ENCODE measurements at regions not wholly inside any gene's neighbourhood (a gene's known extent, or its start where the extent isn't known, plus 50 kb on each side); places are given as distances from the start of the nearest gene placed in this dataset.
"Not testable (repeated sequence)": the region's sequence is repeated elsewhere in the genome, so short reads cannot be mapped to it uniquely, and the experiment has no call there.

DNA sequence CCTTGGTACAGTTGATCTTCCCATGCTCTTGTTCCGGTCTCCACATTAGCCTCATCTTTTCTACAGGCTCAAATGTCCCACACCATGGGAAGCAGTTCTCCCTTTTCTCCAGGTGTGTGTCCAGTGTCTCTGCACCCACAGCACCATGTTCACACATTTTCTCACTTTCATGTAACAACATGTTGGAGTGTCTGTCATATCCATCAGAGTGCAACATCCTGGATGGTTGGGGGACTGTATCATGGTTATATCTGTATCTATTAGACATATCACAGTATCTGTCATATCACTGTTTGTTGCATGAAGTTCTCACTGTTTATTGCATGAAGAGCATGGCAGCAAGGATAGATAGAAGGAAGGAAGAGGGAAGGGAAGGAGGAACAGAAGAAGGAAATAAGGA is 635.6 kb downstream of the EPM2A start:
- no peak for DNase-seq (ENCODE audit: low read depth)

DNA sequence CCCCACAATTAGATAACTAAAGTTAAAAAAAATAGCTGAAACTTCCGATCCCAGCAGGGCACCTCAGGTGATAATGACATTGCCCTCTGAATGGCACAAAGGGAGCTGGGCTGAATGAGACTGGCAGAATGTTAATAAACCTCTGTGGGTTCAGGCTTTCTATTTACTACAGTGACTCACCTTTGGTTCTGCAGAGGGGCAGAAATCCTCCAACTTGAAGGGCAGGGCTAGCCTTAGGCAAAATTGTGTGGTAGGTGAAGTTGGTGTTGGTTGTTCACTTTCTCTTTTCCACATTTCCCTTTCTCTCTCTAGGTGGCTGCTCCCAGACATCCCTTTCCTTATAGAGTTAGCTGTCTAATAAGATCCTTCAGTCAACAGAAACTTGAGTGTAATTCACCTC is 625.2 kb downstream of the EPM2A start:
- peak; percentile 85 for DNase-seq (ENCODE audit: low read depth)

DNA sequence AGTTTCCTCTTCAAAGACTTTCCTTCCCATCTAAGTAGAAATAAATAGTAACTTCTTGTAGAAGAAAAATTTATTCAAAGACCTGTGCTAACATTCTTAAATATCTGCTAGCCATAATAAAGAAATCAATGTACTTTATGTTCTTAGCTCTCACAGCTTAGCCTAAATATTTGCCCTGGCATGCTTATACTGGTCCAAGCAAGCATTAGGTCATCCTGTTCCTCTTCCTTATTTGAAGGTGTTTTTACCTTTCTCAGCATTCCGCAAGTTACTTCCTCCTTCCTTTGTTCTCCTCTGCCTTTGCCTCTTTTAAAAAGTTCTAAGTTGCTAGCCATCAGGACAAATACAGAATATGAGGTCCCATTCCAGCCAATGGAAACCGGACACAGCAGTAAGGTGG is 623.9 kb downstream of the EPM2A start:
- DNase-seq (ENCODE audit: low read depth): not testable (repeated sequence)

DNA sequence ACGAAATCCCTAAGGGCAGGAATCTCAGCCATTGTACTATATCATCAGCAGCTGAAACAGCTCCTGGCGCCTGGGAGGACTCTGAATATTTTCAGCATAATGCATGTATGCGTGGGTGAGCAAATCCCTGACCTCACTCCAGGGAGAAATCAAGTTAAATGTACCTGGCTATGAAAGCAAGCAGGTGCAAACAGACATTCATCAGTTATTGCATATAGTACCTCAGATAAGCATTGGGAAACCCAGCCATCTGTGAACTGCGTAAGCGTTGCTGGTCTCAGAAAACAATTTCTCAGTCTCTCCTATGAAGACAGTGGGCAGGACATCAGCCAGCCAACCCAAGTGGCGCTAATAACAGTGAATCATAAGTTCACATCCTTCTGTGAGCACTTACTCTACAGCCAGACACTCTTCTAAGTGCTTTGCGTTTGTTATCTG is 622.6 kb downstream of the EPM2A start:
- DNase-seq (ENCODE audit: low read depth): no peak

DNA sequence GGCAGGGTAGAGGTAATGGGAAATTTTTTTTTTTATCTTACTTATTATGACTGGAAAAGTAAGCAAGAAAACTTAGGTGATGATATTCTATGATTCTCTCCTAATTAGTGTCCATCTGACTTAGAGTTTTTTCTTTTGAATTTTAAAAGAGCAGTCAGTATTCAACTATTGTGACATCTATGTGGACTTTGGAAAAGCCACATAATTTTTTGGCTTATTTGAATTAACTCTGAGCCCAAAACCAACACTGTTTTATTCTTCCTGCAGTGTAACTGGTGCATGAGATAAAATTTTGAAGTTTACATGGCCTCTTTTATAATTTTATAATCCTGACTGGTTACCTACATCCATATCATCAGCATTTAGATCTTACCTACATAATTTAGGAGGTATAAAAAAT is 619.7 kb downstream of the EPM2A start:
- DNase-seq (ENCODE audit: low read depth): no peak

DNA sequence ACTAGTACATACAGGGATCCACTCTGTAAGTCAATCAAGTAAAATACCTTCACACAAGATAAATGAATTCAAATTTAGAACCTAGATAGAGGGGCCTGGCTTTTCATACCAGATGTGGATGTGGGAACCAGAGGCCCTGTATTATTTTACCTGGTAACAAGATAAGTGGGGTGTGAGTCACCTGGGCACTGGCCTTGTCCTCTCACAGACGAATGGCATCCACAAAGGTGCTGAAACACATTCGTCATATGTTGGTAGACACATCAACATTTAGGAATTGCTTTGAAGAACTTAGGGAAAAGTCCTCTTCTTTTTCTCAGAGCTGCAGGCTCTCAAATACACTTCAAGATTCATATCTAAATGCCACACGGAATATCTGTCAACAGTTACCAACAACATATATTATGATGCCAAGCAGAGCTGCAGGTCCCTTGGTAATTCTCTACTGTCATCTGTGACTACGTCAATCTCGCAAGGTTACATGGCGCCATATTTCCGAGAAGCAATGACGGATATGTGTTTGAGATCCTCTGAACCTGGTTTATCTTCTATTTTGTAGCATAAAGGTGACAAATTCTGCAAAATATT is 618.6 kb downstream of the EPM2A start:
- DNase-seq (ENCODE audit: low read depth): no peak

DNA sequence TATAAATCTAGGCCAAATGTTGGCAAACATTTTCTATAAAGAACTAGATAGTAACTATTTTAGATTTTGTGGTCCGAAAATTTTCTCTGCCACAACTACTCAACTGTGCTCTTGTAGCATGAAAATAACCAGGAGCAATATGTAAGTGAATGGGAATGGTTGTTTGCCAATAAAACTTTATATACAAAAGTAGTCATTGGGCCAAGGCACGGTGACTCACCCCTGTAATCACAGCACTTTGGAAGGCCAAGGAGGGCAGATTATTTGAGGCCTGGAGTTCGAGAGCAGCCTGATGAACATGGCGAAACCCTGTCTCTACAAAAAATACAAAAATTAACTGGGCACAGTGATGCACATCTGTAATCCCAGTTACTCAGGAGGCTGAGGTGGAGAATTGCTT is 617.1 kb downstream of the EPM2A start:
- no peak for DNase-seq (ENCODE audit: low read depth)

DNA sequence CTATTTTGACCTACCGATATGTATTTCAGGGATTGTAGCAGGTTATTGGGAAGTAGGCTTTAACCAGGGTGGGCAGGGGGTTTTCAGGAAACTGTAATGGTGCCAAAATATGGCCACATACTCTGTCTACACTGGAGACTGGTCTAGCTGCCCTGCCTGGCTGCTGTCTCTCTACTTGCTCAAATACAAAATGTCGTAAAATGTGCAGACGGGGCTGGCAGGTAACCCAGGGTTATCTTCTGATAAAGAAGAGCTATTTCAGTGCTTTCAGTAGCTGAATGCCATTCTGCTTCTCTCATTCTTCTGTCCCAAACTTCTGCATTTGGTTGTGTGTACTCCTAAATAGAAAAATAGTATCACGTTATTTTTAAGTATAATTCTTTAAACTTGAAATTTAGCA is 616.2 kb downstream of the EPM2A start:
- DNase-seq (ENCODE audit: low read depth): no peak

DNA sequence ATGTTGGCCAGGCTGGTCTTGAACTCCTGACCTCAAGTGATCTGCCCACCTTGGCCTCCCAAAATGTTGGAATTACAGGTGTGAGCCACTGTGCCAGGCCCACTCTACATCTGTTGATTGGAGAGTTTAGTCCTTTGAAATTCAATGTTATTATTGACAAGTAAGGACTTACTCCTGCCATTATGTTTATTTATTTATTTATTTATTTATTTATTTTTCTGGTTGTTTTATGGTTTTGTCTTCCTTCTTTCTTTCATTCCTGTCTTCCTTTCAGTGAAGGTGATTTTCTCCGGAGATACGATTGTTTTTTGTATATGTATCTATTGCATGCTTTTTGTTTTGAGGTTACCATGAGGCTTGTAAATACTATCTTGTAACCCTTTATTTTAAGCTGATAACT is 602.6 kb downstream of the EPM2A start:
- DNase-seq (ENCODE audit: low read depth): no peak

DNA sequence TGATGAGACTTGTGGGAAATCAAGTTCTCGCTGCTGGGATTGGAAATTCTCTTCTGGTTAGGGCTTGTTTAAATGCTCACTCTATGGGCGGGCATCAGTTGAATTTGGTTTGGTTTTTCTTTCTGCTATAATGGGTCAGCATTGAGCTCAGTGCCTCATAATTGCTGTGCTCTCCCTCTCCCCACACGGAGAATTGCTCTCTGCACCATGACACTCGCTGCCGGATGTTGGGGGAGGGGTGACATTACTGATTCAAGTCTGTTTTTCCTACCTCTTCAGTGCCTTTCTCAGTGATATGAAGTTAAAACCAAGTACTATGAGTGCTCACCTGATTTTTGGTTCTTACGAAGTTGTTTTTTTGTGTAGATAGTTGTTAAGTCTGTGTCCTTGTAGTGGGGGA is 599.6 kb downstream of the EPM2A start:
- no peak for DNase-seq (ENCODE audit: low read depth)

DNA sequence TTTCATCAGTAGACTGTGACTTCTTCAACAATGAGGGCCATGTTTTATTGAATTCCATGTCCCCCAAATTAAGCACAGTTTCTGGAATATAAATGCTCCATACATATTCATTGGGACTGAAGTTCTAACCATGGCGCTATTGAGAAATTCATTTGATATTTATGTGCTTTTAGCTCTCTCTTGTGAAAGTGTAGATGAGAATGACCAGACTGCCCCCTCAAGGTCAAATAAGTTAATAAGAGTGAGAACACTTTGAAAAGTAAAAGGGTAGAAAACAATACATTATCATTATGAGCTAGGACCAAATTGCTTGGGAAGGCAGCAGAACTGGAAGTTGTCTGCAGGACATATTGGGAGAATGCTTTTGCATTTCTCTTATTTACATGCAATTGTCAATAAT is 597.9 kb downstream of the EPM2A start:
- peak; percentile 49 for DNase-seq (ENCODE audit: low read depth)

DNA sequence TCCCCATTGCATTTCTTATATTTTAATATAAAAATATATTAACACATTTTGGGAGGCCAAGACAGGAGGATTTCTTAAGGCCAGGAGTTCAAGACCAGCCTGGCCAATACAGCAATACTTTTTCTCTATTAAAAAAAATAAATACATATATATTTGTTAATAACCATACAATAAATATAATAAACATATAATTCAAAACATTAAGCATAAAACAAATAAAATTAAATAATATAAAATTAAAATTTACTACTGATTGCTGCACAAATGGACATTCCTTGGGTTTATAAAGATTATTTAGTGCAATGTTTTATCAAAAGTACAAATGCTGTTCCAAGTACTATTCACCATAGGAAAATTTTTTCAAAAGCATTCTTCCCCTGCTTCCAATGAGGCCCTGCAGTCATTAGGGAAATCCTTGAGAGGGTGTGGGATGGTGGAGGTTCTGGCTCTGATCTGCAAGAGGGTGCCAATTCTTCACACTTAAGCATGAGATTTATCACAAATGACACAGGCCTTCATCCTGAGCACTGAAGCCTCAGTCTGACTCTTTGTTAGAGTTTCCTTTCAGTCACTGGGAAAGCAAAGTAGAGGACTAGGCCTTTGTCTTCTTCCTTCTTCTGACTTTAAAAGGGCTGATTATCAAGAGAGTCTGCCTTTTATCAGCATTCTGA is 596.7 kb downstream of the EPM2A start:
- no peak for DNase-seq (ENCODE audit: low read depth)

DNA sequence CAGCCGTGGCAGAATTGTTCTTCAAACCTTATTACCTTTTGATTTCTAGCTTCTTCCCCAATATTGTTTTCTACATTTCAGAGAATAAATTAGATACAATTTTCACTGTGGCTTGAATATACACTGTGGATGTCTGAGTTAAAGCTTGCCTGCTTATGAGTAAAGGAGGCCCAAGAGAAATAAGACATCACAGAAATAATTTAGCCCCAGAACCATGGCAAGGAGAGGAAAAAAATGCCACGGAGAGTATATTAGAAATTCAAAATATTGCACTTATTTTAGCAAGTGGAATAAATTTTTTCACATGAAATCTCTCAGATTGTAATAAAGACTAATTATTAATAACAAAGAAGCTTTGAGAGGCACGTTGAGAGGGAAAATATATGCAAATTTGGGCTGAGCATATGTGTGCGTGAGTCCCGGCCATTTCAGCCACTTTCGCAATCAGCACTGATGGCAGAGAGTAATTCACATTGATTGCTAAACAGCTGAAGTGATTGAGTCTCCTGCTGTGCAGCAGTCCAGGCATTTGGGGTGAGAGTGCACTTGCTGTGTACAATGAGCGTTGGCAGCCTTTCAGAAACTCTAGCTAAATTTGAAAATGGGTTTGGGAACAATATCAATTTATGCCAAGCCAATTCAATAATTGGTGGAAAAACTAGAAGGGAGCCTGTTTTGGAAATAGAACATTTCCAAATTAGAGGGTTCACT is 596.0 kb downstream of the EPM2A start:
- peak; percentile 36 for DNase-seq (ENCODE audit: low read depth)

DNA sequence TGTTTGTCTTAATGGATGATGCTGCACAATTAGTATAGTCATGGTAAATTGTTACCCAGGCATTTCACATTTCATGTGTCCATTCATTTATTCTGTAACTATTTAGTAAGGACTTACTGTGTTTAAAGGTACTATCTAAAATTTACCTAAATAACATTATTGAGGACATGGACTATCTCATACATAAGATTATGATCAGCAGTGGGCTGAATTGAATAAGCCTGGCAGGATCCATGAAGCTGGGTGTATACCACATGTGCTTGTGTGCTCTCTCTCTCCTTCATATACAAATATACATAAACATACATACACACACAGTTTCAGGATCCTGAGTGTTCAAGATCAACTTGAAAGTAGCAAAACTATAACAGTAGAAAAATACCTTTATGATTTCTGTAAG is 595.4 kb downstream of the EPM2A start:
- no peak for DNase-seq (ENCODE audit: low read depth)

DNA sequence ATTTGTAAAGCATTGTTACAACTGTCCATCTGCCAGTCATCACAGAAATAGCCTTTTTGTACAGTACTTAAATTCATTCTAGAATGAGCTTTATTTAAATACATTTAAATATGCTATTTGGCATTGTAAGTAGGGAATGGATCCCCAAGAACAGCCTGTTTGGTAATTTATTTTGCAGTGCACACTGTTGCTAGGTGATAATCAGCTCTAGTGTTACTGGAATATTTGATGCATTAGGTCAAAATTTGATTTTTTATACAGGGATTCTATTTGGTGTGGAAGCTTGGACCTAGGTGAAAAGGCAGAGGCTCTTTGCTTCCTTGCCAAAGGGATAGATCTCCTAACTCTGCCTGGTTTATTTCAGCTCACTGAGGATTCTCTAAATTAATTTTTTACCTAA is 593.7 kb downstream of the EPM2A start:
- DNase-seq (ENCODE audit: low read depth): no peak

DNA sequence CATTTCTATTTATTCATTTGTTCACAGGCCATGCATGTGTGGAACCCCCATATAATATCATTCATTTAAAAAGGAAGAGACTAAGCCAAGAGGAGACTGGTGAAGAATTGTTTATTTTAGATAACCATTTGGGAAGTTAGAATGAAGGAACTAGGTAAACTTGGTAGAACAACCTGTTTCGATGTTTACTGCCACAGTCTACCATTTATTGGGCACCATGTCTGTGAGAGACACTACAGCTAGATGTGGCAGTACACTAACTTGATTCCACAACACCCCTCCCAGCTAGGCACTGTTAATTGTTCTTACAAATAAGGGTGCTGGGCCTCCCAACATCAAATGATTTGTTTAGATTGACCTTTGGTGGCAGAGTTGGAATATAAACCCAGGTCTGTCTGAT is 592.4 kb downstream of the EPM2A start:
- DNase-seq (ENCODE audit: low read depth): no peak

DNA sequence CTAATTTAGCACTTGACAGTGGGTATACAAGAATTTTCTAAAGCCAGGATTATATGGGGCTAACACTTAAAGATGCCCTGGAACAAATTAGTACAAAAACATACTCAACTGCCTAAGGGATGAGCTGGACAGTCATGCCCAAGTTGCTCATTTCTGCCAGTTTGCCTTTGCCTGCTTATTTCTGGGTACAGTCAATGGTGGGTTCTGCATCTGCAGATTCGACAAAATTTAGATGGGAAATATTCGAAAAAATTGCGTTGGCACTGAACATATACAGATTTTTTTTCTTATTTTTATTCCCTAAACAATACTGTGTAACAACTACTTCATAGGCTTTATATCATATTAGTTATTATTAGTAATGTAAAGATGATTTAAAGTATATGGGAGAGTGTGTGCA is 591.9 kb downstream of the EPM2A start:
- no peak for DNase-seq (ENCODE audit: low read depth)

DNA sequence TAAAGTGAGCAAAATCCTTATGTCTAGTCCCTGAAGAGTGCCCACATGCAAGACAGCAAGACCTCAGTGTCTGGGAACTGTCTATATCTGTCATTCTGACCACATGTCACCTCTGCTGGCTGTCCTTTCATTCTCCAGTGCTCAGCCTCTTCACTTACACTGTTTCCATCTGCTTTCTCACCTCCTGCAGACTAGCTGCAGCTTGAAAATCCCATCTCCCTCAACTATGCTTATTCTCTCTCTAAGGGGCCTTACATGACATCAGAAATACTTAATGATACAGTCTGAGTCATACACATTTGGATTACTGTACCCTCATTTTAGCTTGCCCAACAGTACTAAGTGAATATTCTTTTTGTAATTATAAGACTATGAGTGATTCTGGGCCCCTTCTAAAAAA is 587.8 kb downstream of the EPM2A start:
- DNase-seq (ENCODE audit: low read depth): peak; percentile 38

DNA sequence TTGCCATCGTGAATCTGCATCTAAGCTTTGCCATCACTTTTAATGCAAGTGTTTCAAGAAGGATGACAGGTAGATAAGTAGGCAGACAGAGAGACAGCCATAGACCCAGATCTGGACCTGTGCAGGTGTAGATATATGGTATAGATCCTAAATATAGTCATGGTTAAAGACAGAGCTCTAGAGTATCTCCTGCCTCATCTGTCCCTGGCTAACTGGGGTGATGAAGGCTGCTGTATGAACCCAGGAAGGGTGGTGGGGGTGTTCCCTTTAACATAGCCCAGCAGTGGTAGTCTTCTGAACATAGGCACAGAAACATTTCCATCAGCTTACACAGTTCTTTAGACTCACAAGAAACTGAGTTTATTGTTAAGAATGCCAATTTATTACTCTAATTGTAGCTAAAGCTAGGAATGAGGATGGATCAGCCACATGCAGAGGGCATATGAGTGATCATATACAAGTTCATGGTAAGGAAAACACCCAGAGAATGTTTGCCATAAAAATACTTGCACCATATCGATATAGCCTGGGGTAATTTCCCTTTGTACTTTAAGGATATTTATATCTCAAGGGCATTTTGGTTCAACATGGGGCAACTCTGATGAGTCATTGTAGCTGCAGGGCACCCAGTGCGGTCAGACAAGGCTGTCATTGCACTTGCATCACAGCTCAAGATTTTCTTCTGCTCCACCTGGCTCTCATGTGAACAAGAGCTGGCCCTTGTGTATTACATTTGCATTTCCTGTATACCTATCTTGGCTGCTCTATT is 587.2 kb downstream of the EPM2A start:
- DNase-seq (ENCODE audit: low read depth): peak; percentile 92

DNA sequence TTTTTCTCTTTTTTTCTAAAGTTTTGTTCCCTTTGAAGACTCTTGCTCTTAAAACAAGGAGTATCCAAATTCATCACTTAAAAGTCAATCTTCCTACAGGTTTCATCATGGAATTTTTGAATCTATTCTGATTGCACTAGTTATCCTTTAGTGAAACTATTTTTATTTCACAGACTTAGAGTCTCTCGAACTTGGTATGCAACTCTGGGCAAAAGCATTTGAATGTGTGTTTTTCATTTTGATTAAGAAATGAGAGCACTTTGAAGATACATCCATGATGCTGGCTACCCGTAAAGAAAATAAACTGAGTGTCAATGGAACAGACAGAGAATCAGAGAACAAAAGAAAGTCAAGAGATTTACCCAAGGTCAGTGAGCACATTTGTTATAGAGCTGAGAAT is 586.5 kb downstream of the EPM2A start:
- no peak for DNase-seq (ENCODE audit: low read depth)

DNA sequence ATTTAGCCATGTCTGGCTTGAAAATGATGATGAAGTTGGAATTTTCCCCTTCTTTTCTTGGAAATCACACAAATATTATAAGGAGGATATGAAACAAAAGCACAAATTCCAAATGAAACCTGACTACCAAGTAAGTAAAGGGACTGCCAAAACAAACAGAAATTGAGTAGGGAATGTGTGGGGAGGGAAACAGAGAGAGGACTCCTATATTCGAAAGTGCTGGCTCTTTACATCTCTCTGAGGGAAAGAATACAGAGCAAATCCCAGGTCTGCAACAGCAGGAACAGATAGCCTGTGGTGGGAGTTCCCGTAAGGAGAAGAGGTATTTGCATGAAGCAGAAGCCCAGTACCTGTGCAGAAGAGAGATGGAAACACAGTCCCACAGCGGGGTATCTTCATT is 583.7 kb downstream of the EPM2A start:
- no peak for DNase-seq (ENCODE audit: low read depth)

DNA sequence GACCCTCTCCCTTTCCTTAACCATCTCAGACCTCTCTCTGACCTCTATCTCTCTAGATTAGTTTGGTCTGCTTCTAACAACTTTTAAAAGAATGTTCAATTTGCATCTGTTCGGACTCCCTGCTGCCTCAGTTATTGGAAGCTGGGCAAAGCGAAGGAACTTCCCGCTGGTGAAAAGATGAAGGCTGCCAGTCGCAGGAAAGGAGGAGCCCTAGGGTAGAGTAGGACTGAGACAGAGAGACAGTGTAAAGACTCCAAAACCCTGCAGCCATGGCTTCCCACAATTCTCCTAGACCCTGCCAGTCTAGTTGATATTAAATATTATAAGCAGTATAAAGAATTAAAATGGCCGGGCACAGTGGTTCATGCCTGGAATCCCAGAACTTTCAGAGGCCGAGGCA is 581.8 kb downstream of the EPM2A start:
- no peak for DNase-seq (ENCODE audit: low read depth)

DNA sequence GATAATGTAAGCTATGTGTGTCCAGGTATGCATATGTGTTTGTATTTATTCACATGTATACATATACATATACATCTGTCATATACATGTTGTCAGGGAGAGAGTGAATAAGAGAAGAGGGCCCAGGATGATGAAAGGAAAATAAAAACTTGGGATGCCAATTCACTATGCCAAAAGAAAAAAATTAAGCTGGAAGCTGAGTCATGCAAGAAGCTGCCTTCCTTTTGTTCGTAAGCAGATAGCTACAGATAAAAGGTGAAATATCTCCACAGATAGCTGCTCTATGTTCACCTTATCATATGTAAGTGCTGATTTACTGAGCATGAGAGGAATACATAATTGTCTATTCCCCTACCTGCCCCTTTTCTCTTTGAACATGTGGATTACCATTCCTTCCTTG is 579.9 kb downstream of the EPM2A start:
- DNase-seq (ENCODE audit: low read depth): no peak

Data from renal cortical epithelial cell (primary cell).